ENCODE measurements at regions not wholly inside any gene's neighbourhood (a gene's known extent, or its start where the extent isn't known, plus 50 kb on each side); places are given as distances from the start of the nearest gene placed in this dataset.
"Not testable (repeated sequence)": the region's sequence is repeated elsewhere in the genome, so short reads cannot be mapped to it uniquely, and the experiment has no call there.

- DNase-seq, result no peak
Measured at GRCh38 chr3:153951276-153951675, 169.9 kb upstream of the ARHGEF26 start.

DNA sequence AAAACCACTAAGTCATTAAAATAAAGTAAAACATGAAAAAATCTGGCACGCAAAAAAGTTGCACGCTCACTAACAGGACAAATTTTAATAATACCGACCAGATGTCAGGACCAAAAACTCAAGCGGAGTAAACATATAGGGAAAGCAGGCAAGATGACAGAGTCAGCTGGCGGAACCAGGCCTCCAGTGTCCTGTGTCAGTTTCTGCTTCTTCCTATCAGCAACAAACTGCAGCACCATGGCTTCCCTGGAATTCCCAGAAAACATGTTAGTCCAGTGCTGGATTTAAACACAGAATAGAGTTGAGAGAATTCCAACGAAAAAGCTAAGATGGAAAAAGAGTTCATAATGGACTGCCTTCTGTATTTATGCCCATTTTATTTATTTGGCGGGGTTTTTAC, 169.1 kb upstream of the ARHGEF26 start:
- no peak for DNase-seq

GRCh38 chr3:153956613-153957012, 164.6 kb upstream of the ARHGEF26 start:
- DNase-seq, result no peak

DNA sequence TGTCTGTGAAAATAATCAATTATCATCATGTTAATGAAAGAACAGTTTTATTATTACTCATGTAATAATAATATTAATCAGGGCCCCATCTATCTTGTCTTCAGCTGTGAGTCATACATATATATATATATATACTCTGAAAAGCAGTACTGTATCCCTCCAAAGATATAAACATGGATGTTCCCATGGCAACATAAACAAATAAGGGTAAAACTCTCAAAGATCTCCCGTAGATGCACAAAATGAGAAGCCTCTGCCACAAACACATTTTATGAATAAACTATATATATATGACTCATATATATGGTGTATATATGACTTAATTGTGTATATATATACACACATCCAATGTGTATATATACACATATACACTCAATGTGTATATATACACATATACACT, 163.8 kb upstream of the ARHGEF26 start:
- no peak for DNase-seq

- no peak for DNase-seq
Measured at GRCh38 chr3:153958635-153959595, 162.3 kb upstream of the ARHGEF26 start.

DNA sequence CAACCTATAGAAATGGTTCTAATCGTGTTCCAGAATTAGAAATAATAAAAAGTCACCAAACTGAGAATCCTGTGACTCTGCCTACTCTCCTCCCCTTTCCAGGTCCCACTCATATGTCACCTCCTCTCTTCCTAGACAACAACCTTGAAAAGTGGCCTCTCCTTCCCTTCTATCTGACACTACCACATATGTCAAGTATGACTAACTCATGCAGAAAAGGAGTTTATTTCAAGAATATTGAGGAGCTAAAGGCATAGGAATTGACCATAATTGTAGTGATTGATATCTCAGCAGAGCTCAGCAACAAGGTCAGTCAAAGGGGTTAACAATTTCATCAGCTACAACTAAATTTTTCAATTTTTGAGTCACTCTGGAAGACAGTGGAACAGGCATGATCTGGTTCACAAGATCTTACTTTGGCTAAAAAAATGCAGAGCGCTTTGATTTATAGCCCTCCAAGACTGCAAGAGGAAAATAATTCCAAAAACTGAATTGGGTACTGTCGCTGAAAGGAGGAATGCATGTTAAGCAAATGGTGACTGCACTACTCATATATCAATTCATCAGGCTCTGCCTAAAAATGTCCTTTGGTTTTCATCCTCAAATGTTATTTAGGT, 160.6 kb upstream of the ARHGEF26 start:
- DNase-seq, result no peak

DNA sequence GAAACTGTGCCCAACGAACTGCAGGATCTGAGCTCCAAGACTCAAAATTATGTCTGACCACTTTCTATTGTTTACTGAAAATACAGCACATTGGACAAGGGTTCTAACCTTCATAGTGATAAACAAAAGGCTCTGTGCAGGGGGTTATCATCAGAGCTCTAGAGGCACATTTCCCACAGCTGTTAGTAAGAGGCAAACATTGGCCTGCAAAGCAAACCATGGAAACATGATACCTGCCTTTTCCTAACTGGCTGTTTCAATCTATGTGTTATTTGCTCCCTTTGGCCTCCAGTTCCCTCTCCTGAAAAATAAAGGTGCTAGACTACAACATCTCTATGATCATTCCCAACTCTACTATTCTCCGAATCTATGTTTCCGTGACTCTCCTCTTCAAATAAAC, 159.7 kb upstream of the ARHGEF26 start:
- no peak for DNase-seq

GRCh38 chr3:153963012-153963411, 158.2 kb upstream of the ARHGEF26 start:
- DNase-seq, result no peak

GRCh38 chr3:153967260-153967659, 153.9 kb upstream of the ARHGEF26 start:
- DNase-seq, result no peak

GRCh38 chr3:153970047-153970446, 151.1 kb upstream of the ARHGEF26 start:
- DNase-seq, result no peak

DNA sequence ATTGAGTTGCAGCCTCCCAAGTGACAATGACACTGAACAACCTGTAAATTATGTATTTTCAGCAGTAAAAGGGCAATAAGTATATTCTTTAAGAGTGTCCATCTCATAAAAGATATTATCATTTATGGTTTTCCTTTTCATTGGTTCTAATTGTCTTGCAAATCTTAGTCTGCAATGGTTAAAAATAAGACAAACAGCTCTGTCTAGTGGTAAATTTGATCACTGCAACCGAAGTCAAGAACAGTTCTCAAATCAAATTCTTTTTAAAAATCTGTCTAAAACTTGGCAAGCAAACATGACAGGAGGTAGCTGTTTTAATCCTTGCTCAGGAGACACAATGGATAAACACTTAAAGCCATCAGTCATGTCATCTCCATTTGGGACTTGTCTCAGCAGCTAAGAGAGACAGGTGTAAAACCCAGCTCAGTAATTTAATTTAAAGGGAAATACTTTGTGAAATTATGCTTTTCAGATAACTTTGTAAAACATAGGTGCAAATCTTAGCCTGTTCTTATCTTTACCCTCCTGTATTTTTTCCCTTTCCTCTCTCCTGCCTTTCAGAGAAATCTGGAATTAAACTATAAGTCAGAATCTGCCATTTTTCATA, 150.3 kb upstream of the ARHGEF26 start:
- no peak for DNase-seq

- no peak for DNase-seq
Measured at GRCh38 chr3:153972862-153973261, 148.3 kb upstream of the ARHGEF26 start.

DNA sequence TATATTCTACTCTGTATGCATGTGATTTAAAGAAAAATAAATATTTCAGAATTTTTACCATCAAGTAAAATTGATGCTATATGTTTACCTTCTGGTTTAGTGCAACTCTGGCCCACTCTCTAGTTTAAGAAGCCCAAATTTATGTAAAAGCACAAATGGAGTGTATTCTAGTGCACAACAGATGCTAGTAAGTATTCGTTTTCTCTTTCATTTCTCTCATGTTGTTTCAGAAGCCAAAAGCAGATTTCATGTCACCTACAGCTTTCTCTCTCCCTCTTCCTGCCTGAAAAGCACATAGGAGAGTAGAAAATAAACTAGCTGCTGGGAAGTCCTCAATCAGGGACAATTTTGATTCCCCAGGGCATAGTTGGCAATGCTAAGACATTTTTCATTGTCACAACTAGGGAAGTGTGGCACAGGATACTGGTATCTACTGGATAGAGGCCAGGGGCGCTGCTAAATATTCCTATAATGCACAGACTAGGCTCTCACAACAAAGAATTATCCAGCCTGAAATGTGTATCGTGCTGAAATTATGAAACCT, 147.4 kb upstream of the ARHGEF26 start:
- DNase-seq, result no peak

GRCh38 chr3:153974614-153975013, 146.6 kb upstream of the ARHGEF26 start:
- no peak for DNase-seq

DNA sequence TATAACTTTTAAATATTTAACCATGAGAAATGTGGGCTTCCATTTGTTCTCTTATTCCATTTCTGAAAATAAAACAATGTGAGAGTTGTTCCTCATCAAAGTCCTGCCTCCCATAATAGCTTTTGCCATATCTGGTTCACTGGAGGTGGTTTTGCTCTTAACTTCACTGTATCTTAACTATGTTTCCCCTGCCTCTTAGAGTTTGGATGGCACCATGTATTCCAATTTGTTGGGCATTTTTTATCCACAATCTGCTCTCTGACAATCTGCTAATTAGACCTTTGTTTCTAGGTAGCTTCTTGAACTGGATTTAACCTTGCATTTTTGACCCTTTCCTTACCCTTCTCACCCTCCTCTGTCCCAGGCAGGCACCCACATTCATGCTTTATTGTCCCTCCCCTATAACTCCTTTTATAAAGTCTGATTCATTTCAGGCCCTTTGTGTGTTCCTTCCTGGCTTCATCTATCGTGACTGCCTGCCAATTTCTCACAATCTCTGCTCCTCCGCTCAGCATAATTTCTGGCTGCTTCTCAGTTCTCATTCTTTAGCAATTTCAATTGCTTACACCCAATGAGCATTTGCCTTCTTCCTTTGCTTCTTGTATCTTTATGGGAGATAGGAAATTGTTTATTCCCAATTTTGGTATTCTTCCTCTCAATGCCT, 144.2 kb upstream of the ARHGEF26 start:
- DNase-seq, result no peak

DNA sequence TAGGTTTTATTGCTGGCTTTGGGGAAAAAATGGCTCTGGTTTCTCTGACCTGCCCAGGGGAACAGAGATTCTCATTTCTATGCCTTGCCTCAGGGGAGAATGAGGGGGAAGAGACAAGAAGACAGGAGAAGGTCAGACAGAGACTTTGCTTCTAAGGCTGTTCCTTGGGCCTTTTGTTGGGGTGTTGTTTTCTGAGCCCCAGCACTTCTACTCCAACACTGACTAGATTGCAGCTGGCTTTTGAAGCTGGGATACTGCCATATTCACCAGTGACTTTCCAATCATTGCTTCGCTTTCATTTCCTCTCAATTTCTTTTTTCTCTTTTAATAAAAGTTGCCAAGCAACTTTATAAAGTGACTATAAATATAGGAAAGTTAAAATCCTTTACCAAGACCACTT, 143.2 kb upstream of the ARHGEF26 start:
- no peak for DNase-seq

- DNase-seq, result no peak
Measured at GRCh38 chr3:153979418-153980251, 141.6 kb upstream of the ARHGEF26 start.

- no peak for DNase-seq
Measured at GRCh38 chr3:153980252-153980590, 141.0 kb upstream of the ARHGEF26 start.

DNA sequence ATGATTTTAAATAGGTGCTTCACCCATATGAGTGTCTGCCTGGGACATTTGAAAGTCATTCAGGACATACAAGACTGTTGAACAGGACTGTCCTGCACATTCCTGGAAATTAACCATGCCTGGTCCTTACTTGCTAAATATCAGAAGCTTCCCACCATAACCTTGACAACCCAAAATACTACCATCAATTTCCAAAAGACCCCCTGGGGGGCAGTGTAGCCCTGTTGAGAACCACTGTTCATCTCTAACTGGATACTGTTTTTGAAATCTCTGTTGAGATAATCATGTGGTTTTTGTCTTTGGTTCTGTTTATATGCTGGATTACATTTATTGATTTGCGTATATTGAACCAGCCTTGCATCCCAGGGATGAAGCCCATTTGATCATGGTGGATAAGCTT, 123.8 kb upstream of the ARHGEF26 start:
- DNase-seq, result not testable (repeated sequence)

- DNase-seq, result no peak
Measured at GRCh38 chr3:154003649-154004048, 117.5 kb upstream of the ARHGEF26 start.

DNA sequence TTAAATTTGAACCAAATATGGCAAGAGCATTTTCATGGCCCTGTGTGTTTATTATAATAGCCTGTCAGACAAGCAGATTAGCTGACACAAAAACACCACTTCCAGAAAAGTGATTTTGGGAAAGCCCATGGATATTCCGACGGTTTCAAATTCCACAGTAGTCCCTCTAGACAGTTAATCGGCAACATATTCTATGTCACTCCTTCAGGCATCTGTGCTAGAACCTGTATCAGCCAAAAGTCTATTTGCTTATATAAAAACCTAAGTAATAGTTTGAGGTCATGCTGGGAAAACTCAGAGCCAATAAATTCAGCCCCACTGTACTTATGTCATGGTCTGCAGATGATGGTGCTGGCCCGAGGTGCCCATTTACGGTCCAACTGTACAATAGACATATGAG, 110.2 kb upstream of the ARHGEF26 start:
- DNase-seq, result no peak

- no peak for DNase-seq
Measured at GRCh38 chr3:154013736-154014135, 107.5 kb upstream of the ARHGEF26 start.

Data from CD4-positive, alpha-beta T cell treated with Interleukin-4 for 1 hour (primary cell).